Activated naive CD8-positive, alpha-beta T cell treated with anti-CD3 and anti-CD28 coated beads, Interleukin-2, amount 50 U/mL, for 24 hours (primary cell): ENCODE measurements at regions not wholly inside any gene's neighbourhood (a gene's known extent, or its start where the extent isn't known, plus 50 kb on each side); places are given as distances from the start of the nearest gene placed in this dataset.
A peak's percentile ranks its signal among the peaks of the same experiment; 100 is the strongest.
"Not testable (repeated sequence)": the region's sequence is repeated elsewhere in the genome, so short reads cannot be mapped to it uniquely, and the experiment has no call there.

Experiments
- ATAC-seq: fragments of 150-1000 bp; cut with Tn5 transposase; one replicate; pipeline ENCODE4 v1.10.0; 2021
- DNase-seq: peaks from one replicate; pipeline ENCODE4 v3.0.0; 2021
- H3K27ac Mint-ChIP-seq: one replicate; pipeline ENCODE4 v1.8.0; 2021; ENCODE audit warnings: mild to moderate bottlenecking, mixed read lengths
- H3K27me3 Mint-ChIP-seq: one replicate; pipeline ENCODE4 v1.8.0; 2021; ENCODE audit warnings: mixed read lengths
- H3K36me3 Mint-ChIP-seq: one replicate; pipeline ENCODE4 v1.8.0; 2021; ENCODE audit warnings: low read depth, mixed read lengths
- H3K4me1 Mint-ChIP-seq: one replicate; pipeline ENCODE4 v1.8.0; 2021; ENCODE audit warnings: mixed read lengths
- H3K4me3 Mint-ChIP-seq: one replicate; pipeline ENCODE4 v1.8.0; 2021; ENCODE audit warnings: mild to moderate bottlenecking, moderate library complexity, mixed read lengths
- H3K9me3 Mint-ChIP-seq: one replicate; pipeline ENCODE4 v1.8.0; 2021; ENCODE audit warnings: mixed read lengths

DNA sequence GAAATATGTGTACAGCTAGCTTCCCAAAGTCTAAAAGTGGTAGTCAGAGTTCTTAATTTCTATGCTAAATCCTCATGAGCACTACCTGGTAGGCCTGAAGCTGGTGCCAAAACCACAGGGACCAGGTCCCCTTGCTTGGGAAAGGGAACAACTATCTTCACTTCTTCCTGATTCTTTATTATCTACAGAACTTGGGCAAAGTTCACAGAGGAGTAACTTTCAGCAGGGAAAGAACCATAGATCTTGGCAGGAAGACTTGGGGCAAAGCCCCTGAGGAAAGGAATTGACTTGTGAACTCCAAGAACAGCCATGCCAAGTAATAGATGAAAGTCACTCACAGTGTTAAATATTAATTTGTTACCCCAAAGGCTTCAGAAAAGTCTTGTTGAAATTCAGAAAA lies 193.0 kb downstream of the ZC3H11B start:
- no peak overlapping the region for H3K4me3 Mint-ChIP-seq
- DNase-seq, result no peak
- peaks cover 7% of the 10 kb centered on the region for H3K27me3 Mint-ChIP-seq
- H3K4me1 Mint-ChIP-seq, result peaks cover 2% of the 10 kb centered on the region
- no peak for ATAC-seq
- no peaks in the 10 kb centered on the region for H3K36me3 Mint-ChIP-seq
- no peak overlapping the region for H3K27ac Mint-ChIP-seq
- no peaks in the 10 kb centered on the region for H3K9me3 Mint-ChIP-seq

DNA sequence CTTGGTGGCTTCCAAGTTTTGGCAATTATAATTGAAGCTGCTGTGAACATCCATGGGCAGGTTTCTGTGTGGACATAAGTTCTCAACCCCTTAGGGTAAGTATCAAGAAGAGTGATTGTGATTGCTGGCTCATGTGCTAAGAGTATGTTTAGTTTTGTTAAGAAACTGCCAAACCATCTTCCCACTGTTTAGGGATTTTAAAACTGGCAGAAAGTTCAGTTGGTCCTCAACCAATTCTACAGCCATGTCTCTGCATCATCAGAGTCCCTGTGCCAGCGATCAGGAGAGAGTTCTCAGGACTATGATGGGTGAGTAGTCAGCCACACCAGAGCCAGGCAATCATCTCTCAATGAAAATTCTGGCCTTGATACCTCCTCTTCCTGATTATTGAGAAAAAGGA lies 193.8 kb downstream of the ZC3H11B start:
- DNase-seq (no peak), ATAC-seq (no peak)
- H3K27me3 Mint-ChIP-seq, result peaks cover 7% of the 10 kb centered on the region
- H3K27ac Mint-ChIP-seq, result no peak overlapping the region
- no peaks in the 10 kb centered on the region for H3K9me3 Mint-ChIP-seq
- H3K4me3 Mint-ChIP-seq, result no peak overlapping the region
- peaks cover 2% of the 10 kb centered on the region for H3K4me1 Mint-ChIP-seq
- no peaks in the 10 kb centered on the region for H3K36me3 Mint-ChIP-seq

DNA sequence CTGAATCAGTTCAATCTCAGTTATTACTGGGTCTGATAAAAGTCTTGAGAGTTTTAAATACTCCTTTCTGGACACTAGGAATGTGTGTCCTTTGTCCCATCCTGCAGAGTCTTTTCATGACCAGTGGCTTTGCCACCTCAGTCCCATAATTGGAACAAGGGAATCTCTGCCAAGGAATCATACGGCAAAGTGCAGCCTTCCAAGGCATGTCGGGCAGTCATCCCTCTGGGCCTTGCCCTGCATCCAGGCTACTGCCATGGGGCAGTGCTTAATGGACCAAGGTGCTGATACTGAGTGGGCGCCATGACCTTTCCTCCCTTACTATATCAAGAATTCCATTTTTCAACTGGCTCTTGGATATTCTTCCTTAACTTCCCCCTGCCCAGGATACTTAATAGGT lies 195.3 kb downstream of the ZC3H11B start:
- H3K36me3 Mint-ChIP-seq, result no peaks in the 10 kb centered on the region
- DNase-seq, result no peak
- no peak for ATAC-seq
- H3K27ac Mint-ChIP-seq, result no peak overlapping the region
- peaks cover 5% of the 10 kb centered on the region for H3K27me3 Mint-ChIP-seq
- H3K4me3 Mint-ChIP-seq, result no peak overlapping the region
- no peaks in the 10 kb centered on the region for H3K4me1 Mint-ChIP-seq
- H3K9me3 Mint-ChIP-seq, result no peaks in the 10 kb centered on the region

DNA sequence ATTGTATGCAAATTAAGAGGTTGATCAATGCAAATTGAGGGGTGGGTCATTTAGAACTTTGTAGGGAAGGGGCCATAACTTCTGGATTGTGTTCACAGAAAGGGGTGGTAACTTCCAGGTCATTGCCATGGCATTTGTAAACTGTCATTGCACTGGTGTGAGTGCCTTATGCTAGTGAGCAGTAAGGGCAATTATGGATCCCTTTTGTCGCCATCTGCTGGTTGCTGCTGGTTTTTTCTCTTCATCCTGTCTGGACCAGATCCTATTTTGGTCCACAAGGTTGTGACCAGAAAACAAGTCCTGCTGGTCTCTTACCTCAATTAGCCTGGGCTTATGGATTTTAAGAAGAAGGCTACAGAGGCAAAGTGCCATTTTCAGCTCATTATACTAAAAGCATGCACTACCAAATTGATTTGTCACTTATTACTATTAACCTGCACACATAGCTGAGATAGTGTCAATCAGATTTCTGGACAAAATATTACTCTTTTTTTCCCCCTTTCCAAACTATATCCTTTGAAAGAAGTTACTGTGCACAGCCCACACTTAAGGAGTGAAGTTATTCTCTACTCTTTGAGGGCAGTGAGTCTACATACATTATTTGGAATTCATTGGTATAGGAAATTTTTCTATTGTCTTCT lies 196.2 kb downstream of the ZC3H11B start:
- Mint-ChIP-seq H3K27ac (no peak overlapping the region), H3K36me3 (no peaks in the 10 kb centered on the region), H3K27me3 (peaks cover 5% of the 10 kb centered on the region), H3K4me3 (no peak overlapping the region), H3K4me1 (no peaks in the 10 kb centered on the region), H3K9me3 (no peaks in the 10 kb centered on the region)
- peak; percentile 65 for DNase-seq
- peak; percentile 57 for ATAC-seq

DNA sequence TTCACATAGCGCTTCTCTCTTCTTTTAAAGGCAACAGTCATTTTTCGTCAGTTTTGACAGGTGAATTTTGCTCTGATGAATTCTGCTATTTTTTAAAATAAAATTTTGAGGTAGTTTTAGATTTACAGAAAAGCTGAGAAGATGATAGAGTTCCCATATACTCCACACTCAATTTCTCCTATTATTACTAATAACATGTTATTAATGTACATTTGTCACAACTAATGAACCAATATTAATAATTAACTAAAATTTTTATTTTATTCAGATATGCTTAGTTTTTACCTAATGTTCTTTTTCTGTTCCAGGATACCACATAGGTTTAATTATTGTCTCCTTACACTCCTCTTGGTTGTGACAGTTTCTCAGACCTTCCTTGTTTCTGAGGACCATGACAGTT lies 197.0 kb downstream of the ZC3H11B start:
- H3K27me3 Mint-ChIP-seq, result peaks cover 3% of the 10 kb centered on the region
- no peak overlapping the region for H3K27ac Mint-ChIP-seq
- DNase-seq, result no peak
- no peak overlapping the region for H3K4me3 Mint-ChIP-seq
- no peaks in the 10 kb centered on the region for H3K36me3 Mint-ChIP-seq
- H3K4me1 Mint-ChIP-seq, result no peaks in the 10 kb centered on the region
- H3K9me3 Mint-ChIP-seq, result no peaks in the 10 kb centered on the region
- no peak for ATAC-seq

DNA sequence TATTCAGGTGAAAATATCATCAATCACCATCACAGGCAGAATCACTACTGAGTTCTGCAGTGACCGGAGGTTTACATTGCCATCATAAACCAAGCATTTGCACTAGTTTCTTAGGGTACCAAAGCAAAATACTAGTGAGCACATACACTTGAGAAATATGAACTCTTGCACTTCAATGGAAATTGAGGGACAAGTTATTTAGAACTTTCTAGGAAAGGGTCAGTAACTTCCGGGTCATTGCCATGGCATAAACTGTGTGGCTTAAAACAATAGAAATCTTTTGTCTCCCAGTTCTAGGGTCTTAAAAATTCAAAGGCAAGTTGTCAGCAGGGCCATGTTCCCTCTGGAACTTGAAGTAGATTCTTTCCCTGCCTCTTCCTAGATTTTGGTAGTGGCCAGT lies 197.5 kb downstream of the ZC3H11B start:
- Mint-ChIP-seq H3K9me3 (no peaks in the 10 kb centered on the region), H3K27ac (no peak overlapping the region), H3K4me3 (no peak overlapping the region), H3K4me1 (no peaks in the 10 kb centered on the region), H3K27me3 (peaks cover 3% of the 10 kb centered on the region), H3K36me3 (no peaks in the 10 kb centered on the region)
- DNase-seq, result no peak
- no peak for ATAC-seq

DNA sequence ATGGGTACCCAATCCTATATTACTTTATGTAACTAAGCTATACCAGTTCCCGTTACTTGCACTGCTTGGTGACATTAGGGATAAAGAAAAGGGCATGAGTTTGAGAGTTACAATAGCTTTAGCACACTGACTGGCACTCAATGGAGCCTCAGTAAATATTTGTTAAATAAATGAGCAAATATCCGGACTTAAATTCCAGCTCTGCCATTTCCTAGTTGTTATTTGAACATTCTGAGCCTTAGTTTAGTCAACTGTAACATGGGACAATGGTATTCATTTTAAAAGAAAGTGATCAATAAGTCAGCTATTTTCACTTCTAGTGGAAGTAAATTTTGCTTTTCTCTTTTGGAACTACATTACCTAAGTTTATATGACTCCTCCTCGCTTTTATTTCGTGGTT lies 198.7 kb downstream of the ZC3H11B start:
- Mint-ChIP-seq H3K27me3 (peaks cover 3% of the 10 kb centered on the region), H3K4me3 (no peak overlapping the region), H3K27ac (no peak overlapping the region), H3K9me3 (no peaks in the 10 kb centered on the region), H3K4me1 (no peaks in the 10 kb centered on the region), H3K36me3 (no peaks in the 10 kb centered on the region)
- ATAC-seq, result no peak
- DNase-seq, result no peak

DNA sequence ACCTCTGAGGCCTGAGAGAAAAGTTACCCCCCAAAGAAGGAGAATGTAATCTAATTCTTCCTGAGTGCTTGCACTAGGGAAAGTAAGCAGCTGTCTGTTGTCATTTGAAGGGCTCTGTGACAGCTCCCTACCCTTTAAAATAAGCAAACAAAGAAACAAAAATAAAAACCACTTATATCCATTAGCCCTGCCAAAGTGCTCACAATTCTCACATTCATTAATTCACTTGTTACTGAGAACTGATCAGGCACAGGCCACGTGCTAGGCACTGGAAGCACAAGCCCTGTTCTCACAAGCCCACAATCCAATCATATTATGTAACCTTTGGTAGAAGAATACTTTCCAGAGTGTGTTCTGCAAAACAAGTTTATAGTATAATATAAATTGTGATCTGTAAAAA lies 199.4 kb downstream of the ZC3H11B start:
- Mint-ChIP-seq H3K4me3 (no peak overlapping the region), H3K9me3 (no peaks in the 10 kb centered on the region), H3K27ac (no peak overlapping the region), H3K27me3 (peaks cover 2% of the 10 kb centered on the region), H3K4me1 (no peaks in the 10 kb centered on the region), H3K36me3 (no peaks in the 10 kb centered on the region)
- ATAC-seq (no peak), DNase-seq (no peak)

DNA sequence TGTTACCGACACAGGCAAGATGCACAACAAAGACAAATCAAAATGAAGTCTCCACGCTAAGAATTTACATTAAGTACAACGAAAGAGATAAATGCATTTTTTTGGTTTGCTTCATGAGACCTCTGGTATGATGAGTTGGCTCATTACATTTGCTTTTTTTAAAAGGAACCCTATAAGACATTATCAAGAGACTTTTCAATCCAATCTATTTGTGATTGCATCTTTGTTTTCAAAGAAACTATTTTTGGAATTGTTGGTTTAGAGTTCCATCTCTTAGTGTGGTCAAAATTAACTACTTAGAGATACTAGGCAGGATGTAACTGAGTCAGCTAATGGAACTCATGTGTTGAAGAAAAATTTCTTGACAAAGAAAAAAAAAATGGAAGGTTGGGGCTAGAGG lies 200.1 kb downstream of the ZC3H11B start:
- Mint-ChIP-seq H3K36me3 (no peaks in the 10 kb centered on the region), H3K4me3 (no peak overlapping the region), H3K27me3 (no peaks in the 10 kb centered on the region), H3K9me3 (no peaks in the 10 kb centered on the region), H3K27ac (no peak overlapping the region), H3K4me1 (no peaks in the 10 kb centered on the region)
- DNase-seq, result no peak
- no peak for ATAC-seq

DNA sequence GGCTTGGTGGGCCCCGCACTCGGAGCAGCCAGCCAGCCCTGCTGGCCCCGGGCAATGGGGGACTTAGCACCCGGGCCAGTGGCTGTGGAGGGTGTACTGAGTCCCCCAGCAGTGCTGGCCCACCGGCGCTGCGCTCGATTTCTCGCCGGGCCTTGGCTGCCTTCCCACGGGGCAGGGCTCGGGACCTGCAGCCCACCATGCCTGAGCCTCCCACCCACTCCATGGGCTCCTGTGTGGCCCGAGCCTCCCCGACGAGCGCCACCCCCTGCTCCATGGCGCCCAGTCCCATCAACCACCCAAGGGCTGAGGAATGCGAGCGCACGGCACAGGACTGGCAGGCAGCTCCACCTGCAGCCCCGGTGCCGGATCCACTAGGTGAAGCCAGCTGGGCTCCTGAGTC lies 202.2 kb downstream of the ZC3H11B start:
- not testable (repeated sequence) for H3K4me1 Mint-ChIP-seq, H3K4me3 Mint-ChIP-seq, H3K27ac Mint-ChIP-seq, H3K36me3 Mint-ChIP-seq, H3K27me3 Mint-ChIP-seq, ATAC-seq, H3K9me3 Mint-ChIP-seq, DNase-seq

DNA sequence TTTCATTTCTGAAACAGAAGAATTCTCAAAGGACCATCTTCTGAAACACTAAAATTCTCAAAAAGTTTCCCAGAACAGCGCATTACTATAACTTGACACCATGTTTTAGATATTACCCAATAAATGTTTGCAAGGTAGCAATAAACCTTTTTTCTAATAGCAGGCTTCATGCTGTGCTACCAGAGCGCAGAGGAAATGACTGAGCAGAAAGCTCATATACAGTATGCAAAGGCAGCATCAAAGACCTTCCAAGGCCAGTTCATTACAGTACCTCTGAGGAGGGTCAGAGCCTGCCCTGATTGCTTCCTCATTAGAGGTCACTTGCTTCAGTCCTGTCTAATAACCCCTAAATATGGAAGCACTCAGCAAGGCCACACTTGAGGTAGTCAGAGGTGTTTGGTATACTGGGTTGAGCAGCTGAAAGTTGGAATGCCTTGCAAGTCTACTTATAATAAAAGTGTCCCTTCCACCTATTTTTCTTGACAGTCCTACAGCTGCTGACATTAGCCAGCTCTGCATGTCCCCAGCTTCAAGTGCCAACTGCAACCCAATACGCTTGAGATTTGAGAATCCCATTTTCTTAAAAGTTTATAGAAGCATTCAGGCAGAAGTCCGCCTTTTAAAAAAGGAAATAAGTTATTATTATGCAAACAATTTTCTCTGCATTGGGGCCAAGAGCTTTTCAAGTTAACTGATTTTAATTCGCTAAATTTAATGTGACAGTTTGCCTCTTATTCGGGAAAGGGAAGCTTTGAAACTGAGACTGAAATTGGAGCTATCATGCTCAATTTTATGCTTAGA lies 207.2 kb downstream of the ZC3H11B start:
- Mint-ChIP-seq H3K27ac (no peak overlapping the region), H3K36me3 (no peaks in the 10 kb centered on the region), H3K27me3 (peaks cover 3% of the 10 kb centered on the region), H3K4me1 (no peaks in the 10 kb centered on the region), H3K9me3 (no peaks in the 10 kb centered on the region), H3K4me3 (no peak overlapping the region)
- no peak for DNase-seq
- ATAC-seq, result no peak

DNA sequence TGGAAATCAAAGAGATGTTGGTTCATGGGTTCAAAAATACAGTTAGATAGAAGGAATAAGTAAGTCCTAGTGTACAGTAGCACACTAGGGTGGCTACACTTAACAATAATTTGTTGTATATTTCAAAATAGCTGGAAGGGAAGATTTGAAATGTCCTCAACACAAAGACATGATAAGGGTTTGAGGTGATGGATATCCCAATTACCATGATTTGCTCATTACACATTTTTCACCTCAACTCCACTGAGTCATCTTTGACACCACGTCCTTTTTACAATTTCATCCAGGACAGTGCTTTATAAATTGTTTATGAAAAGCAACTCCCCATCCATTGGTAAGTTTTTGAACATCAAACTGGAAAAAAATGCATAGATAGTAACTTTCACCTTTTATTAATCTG lies 208.3 kb downstream of the ZC3H11B start:
- H3K9me3 Mint-ChIP-seq, result no peaks in the 10 kb centered on the region
- no peak overlapping the region for H3K4me3 Mint-ChIP-seq
- no peaks in the 10 kb centered on the region for H3K36me3 Mint-ChIP-seq
- H3K27me3 Mint-ChIP-seq, result peaks cover 3% of the 10 kb centered on the region
- H3K27ac Mint-ChIP-seq, result no peak overlapping the region
- H3K4me1 Mint-ChIP-seq, result no peaks in the 10 kb centered on the region
- DNase-seq (no peak), ATAC-seq (no peak)

DNA sequence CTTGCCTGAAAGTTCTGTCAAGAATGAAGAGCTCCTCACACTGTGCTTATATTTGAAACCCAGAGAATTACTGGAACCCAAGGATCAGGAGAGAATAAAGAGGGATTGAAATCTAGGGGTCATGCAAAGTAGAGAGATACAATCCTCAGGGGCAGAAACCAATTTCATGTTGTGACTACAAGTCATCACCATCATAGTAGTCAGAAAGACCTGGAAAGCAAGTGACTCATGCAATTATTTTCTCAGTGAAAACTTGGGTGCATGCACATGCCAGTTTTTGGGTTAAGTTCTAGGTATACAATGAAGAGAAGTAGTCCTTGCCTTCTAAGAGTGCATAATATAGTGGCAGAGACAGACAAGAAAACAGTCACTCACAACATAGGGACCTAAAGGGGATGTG lies 210.0 kb downstream of the ZC3H11B start:
- Mint-ChIP-seq H3K27ac (no peak overlapping the region), H3K36me3 (peaks cover 2% of the 10 kb centered on the region), H3K4me1 (no peaks in the 10 kb centered on the region), H3K9me3 (peaks cover 4% of the 10 kb centered on the region), H3K4me3 (no peak overlapping the region), H3K27me3 (peaks cover 3% of the 10 kb centered on the region)
- DNase-seq, result no peak
- no peak for ATAC-seq

DNA sequence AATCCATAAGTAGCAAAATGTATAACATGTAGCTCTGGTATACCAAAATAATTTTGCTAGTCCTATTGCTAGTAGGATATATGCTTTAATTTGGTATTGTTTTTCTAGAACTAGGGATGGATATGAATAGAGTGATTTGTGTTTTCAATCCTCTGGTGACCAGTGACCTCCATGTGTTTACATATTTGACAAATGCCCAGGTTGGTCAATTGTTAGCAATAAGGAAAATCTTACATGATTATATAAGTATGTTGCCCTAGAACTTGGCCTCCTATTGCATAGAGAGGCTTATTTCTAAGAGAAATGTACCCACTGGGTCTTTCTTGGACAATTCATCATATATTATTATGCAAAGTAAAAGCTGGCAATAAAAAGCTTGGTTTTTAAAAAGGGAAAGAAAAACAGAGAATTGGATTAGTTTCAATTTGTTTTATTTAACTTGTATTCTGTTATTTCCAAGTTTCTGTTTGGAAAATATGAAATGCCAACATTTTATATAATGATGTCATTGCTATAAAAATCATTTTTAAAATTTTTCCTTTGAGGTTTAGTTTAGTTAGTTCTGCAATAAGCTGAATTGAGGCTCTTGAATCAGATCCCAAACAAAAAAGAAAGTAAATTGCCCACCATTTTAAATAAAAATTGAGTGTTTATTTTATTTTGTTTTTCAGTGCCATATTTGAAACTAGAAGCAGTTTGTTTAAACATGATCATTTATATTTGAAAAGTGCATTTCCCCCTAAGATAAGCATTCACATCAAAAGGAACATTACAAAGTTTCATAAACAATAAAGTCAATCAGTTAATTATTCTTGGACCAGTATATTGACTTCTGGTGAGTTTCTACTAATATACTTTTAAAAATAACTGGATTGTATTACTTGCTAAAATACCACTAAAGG lies 210.9 kb downstream of the ZC3H11B start:
- peaks cover 14% of the 10 kb centered on the region for H3K9me3 Mint-ChIP-seq
- peaks cover 3% of the 10 kb centered on the region for H3K27me3 Mint-ChIP-seq
- ATAC-seq, result no peak
- H3K4me1 Mint-ChIP-seq, result no peaks in the 10 kb centered on the region
- DNase-seq, result no peak
- H3K36me3 Mint-ChIP-seq, result peaks cover 2% of the 10 kb centered on the region
- no peak overlapping the region for H3K4me3 Mint-ChIP-seq
- H3K27ac Mint-ChIP-seq, result no peak overlapping the region

DNA sequence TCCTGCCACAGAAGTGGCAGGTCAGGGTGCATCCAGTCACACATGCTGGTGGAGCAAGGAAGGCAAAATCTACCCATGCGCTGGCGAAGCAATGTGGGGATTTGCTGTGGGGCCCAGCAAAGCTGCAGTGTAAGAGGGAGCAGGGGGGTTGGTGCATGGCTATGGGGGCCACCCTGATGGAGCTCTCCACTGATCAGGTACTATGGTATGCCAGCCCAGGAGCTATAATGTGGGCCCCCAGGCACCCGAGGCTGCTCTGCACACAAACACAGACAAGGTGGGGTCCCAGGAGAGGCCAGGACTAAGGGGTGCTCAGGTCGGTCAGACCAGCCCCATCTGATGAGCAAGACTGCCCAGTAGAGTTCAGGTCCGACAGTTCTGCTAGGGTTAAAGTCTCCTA lies 213.5 kb downstream of the ZC3H11B start:
- Mint-ChIP-seq H3K27ac (no peak overlapping the region), H3K36me3 (peaks cover 2% of the 10 kb centered on the region), H3K27me3 (peaks cover 3% of the 10 kb centered on the region), H3K4me1 (no peaks in the 10 kb centered on the region), H3K9me3 (peaks cover 25% of the 10 kb centered on the region), H3K4me3 (no peak overlapping the region)
- DNase-seq (no peak), ATAC-seq (no peak)
